Ishikawa (cell line): ENCODE measurements at regions not wholly inside any gene's neighbourhood (a gene's known extent, or its start where the extent isn't known, plus 50 kb on each side); places are given as distances from the start of the nearest gene placed in this dataset.

Experiments used
- CEBPB ChIP-seq: IDR thresholded peaks from 2 replicates; pipeline ENCODE4 v1.6.1; 2012
- CREB1 ChIP-seq: IDR thresholded peaks from 2 replicates; pipeline ENCODE4 v1.6.1; 2012; ENCODE audit warnings: low read depth
- EP300 ChIP-seq: IDR thresholded peaks from 2 replicates; pipeline ENCODE4 v1.6.1; 2012; ENCODE audit warnings: borderline replicate concordance
- MAX ChIP-seq: IDR thresholded peaks from 2 replicates; pipeline ENCODE4 v1.6.1; 2012
- REST ChIP-seq: IDR thresholded peaks from 2 replicates; pipeline ENCODE4 v1.6.1; 2012; ENCODE audit warnings: low read depth, mild to moderate bottlenecking
- TAF1 ChIP-seq: IDR thresholded peaks from 2 replicates; pipeline ENCODE4 v1.6.1; 2012; ENCODE audit warnings: low read depth, mild to moderate bottlenecking

GRCh38 chr15:93278006-93278405 is 189.0 kb upstream of the RGMA start:
- no peak for TF ChIP-seq TAF1
- no peak for TF ChIP-seq CEBPB
- TF ChIP-seq REST: no peak
- no peak for TF ChIP-seq EP300
- no peak for TF ChIP-seq MAX
- no peak for TF ChIP-seq CREB1
